ENCODE measurements at regions not wholly inside any gene's neighbourhood (a gene's known extent, or its start where the extent isn't known, plus 50 kb on each side); places are given as distances from the start of the nearest gene placed in this dataset.

DNA sequence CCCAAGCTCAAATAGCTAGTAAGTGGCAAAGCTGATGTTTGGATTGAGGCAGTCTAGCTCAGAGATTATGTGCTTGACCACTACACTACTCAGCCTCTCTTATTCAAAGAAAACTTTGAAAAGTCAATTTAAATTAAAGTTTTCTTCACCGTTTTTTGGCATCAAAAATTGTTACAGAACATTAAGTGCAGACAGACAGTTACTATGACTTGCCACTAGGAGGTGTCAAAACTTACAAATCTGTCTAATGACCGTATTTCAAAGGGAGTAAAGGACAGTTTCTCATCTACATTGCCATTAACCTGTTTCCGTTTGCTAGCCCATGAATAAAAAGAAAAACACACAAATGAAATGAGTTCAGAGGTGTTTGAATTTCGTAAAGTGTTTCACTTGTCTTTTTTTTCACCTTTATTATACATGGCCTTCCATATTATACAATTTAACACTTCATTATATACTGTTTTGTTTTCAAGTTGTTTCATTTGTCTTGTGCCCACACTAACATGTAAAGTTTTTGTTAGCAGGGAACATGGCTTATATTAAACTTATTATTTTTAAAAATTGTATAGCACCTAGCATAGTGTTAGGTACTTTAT lies 57.4 kb upstream of the MTF2 start:
- H3K36me3 ChIP-seq = no peaks in the 10 kb centered on the region
- H3K4me3 ChIP-seq = no peak overlapping the region
- no peaks in the 10 kb centered on the region for H3K9me3 ChIP-seq
- H3K27ac ChIP-seq = no peak overlapping the region
- intact Hi-C loops (cut with DNase I; ENCODE audit: low total_unique reads) = loop anchor here (5.0 kb wide), 1 partner anchor 41 kb away; no protein-coding TSS in a partner anchor
- no peaks in the 10 kb centered on the region for H3K27me3 ChIP-seq
- TF ChIP-seq, protein P1, sequence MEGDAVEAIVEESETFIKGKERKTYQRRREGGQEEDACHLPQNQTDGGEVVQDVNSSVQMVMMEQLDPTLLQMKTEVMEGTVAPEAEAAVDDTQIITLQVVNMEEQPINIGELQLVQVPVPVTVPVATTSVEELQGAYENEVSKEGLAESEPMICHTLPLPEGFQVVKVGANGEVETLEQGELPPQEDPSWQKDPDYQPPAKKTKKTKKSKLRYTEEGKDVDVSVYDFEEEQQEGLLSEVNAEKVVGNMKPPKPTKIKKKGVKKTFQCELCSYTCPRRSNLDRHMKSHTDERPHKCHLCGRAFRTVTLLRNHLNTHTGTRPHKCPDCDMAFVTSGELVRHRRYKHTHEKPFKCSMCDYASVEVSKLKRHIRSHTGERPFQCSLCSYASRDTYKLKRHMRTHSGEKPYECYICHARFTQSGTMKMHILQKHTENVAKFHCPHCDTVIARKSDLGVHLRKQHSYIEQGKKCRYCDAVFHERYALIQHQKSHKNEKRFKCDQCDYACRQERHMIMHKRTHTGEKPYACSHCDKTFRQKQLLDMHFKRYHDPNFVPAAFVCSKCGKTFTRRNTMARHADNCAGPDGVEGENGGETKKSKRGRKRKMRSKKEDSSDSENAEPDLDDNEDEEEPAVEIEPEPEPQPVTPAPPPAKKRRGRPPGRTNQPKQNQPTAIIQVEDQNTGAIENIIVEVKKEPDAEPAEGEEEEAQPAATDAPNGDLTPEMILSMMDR (IDR thresholded peaks at IDR 0.05 in 4 of 5, conservative IDR thresholded peaks at IDR 0.05 in 1 of 5) = peak; percentile 45 to 76 (median 60)
- TF ChIP-seq POLR2A (IDR thresholded peaks at IDR 0.05) = no peak
- H3K4me1 ChIP-seq = no peaks in the 10 kb centered on the region
- DNase-seq = no peak
- peak in 1 of 2 donors; percentile 75 for ATAC-seq
- in situ Hi-C loops (cut with MboI; ENCODE audit: low sequenced_read_pairs in 4 of 4) = no loop called here

DNA sequence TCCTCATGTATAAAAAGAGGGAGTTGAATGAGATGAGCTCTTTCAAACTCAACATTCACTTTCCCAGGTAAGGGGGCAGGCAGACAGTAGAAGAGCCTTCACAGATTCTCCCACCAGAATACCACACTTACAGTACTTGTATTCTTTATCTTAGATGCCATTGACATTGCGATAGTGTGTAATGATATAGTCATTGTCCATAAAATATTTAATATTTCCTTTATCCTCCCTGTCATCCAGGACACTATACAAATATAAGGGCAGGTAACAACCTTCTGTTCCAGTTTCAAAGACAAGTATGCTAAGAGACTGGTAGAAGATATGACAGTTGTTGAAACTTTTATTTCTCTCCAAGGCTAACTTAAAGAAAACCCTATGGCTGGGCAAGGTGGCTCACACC lies 56.5 kb upstream of the MTF2 start:
- H3K9me3 ChIP-seq = no peaks in the 10 kb centered on the region
- in situ Hi-C loops (cut with MboI; ENCODE audit: low sequenced_read_pairs in 4 of 4) (no loop called here), intact Hi-C loops (cut with DNase I; ENCODE audit: low total_unique reads) (loop anchor here (5.0 kb wide), 1 partner anchor 40 kb away; no protein-coding TSS in a partner anchor)
- ATAC-seq = no peak
- H3K27me3 ChIP-seq = no peaks in the 10 kb centered on the region
- H3K27ac ChIP-seq = no peak overlapping the region
- no peak overlapping the region for H3K4me3 ChIP-seq
- H3K36me3 ChIP-seq = no peaks in the 10 kb centered on the region
- DNase-seq = no peak
- no peaks in the 10 kb centered on the region for H3K4me1 ChIP-seq
- TF ChIP-seq, protein P1 (IDR thresholded peaks at IDR 0.05 in 4 of 5, conservative IDR thresholded peaks at IDR 0.05 in 1 of 5) = no peak
- no peak for TF ChIP-seq POLR2A (IDR thresholded peaks at IDR 0.05)

DNA sequence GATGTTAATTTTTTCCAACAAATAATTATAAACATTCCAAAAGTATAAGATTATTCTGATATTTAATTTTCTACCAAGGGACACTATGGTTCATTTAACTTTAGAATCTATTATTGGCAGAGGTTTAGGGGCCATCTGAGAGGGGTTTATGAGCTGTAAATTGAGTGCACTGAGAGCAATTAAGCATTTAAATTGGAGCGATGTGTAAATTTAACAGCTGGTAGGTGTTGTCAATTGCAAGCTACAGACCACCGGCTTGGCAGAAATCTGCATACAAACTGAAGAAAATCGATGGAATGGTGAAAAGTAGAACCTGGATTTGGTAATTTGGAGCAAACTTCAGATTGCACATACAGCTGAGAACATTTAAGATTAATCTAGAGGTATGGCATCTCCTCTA lies 55.8 kb upstream of the MTF2 start:
- no peaks in the 10 kb centered on the region for H3K9me3 ChIP-seq
- intact Hi-C loops (cut with DNase I; ENCODE audit: low total_unique reads) = loop anchor here (5.0 kb wide), 1 partner anchor 39 kb away; no protein-coding TSS in a partner anchor
- ATAC-seq = no peak
- in situ Hi-C loops (cut with MboI; ENCODE audit: low sequenced_read_pairs in 4 of 4) = no loop called here
- H3K36me3 ChIP-seq = no peaks in the 10 kb centered on the region
- H3K4me1 ChIP-seq = no peaks in the 10 kb centered on the region
- H3K4me3 ChIP-seq = no peak overlapping the region
- no peak for DNase-seq
- no peak for TF ChIP-seq POLR2A (IDR thresholded peaks at IDR 0.05)
- TF ChIP-seq, protein P1 (IDR thresholded peaks at IDR 0.05 in 4 of 5, conservative IDR thresholded peaks at IDR 0.05 in 1 of 5) = no peak
- no peak overlapping the region for H3K27ac ChIP-seq
- H3K27me3 ChIP-seq = no peaks in the 10 kb centered on the region

DNA sequence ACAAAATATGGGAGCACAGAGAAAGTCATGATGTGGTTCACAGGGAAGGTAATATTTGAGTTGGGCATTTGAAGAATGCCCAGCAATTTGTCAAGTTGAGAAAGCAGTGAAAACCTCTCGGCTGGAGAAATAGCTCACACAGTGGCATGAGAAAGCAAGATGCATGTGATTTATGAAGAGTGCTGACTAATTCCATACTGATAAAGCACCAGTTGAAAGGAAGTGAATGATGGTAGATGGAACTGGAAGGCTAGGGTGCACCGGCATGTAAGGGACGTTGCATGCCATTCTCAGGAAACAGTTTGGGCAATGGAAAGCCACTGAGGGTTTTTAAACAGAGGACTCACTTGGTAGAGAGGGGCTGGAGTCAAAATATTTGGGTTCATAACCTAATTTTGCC lies 53.5 kb upstream of the MTF2 start:
- DNase-seq (no peak), ATAC-seq (no peak)
- no peaks in the 10 kb centered on the region for H3K36me3 ChIP-seq
- TF ChIP-seq, protein P1 (IDR thresholded peaks at IDR 0.05 in 4 of 5, conservative IDR thresholded peaks at IDR 0.05 in 1 of 5) = no peak
- no peak for TF ChIP-seq POLR2A (IDR thresholded peaks at IDR 0.05)
- no peak overlapping the region for H3K4me3 ChIP-seq
- H3K4me1 ChIP-seq = no peaks in the 10 kb centered on the region
- H3K27ac ChIP-seq = no peak overlapping the region
- no peaks in the 10 kb centered on the region for H3K27me3 ChIP-seq
- H3K9me3 ChIP-seq = no peaks in the 10 kb centered on the region
- intact Hi-C loops (cut with DNase I; ENCODE audit: low total_unique reads) (no loop called here), in situ Hi-C loops (cut with MboI; ENCODE audit: low sequenced_read_pairs in 4 of 4) (no loop called here)

DNA sequence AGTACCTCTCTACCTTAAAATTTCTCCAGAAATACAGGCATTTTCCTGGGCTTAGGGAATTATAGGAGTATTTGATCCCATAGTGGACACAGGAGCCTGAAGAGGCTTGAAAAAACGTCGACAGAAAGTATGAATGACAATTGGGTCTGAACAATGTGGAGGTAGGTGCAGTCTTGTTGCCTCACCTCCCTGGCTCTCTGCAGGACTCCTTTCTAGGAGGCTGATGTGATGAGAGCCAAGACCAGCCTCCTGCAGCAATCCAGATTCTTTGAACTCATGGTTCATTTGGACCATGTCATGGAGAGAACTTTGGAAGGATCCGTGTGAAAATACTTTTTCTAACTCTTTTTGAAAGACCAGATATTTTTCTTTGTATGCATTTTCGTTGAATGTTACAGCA lies 50.5 kb upstream of the MTF2 start:
- intact Hi-C loops (cut with DNase I; ENCODE audit: low total_unique reads) (no loop called here), in situ Hi-C loops (cut with MboI; ENCODE audit: low sequenced_read_pairs in 4 of 4) (no loop called here)
- no peaks in the 10 kb centered on the region for H3K9me3 ChIP-seq
- no peaks in the 10 kb centered on the region for H3K36me3 ChIP-seq
- H3K4me3 ChIP-seq = no peak overlapping the region
- no peaks in the 10 kb centered on the region for H3K27me3 ChIP-seq
- H3K4me1 ChIP-seq = no peaks in the 10 kb centered on the region
- TF ChIP-seq, protein P1 (IDR thresholded peaks at IDR 0.05 in 4 of 5, conservative IDR thresholded peaks at IDR 0.05 in 1 of 5) = no peak
- no peak for TF ChIP-seq POLR2A (IDR thresholded peaks at IDR 0.05)
- no peak overlapping the region for H3K27ac ChIP-seq
- DNase-seq (no peak), ATAC-seq (no peak)
